SK-N-SH (cell line): ENCODE measurements at regions not wholly inside any gene's neighbourhood (a gene's known extent, or its start where the extent isn't known, plus 50 kb on each side); places are given as distances from the start of the nearest gene placed in this dataset.

Source experiments
- CTCF ChIA-PET: fragments of 300-600, 350-600 bp; formaldehyde crosslinking; extraction: SDS; loops from one replicate; lab custom pipeline; 2021; lab: Yijun Ruan, JAX
- POLR2A ChIA-PET: fragments of 350-600 bp; sonication (Branson Sonifier 250); formaldehyde crosslinking; extraction: SDS; loops from one replicate; lab custom pipeline; 2020; ENCODE audit warnings: antibody characterized with exemption, inconsistent platforms; lab: Yijun Ruan, JAX
- DNase-seq: peaks from one replicate; pipeline ENCODE4 v3.0.0; 2012
- H2AFZ ChIP-seq: fragments of 200-600 bp; sonication (generic); 2 replicates; pipeline ENCODE4 v1.8.1; 2016; ENCODE audit warnings: antibody characterized with exemption, mild to moderate bottlenecking, low read depth
- H3F3A ChIP-seq: fragments of 200-600 bp; sonication (generic); replicated peaks from 2 replicates; pipeline ENCODE3; 2016; ENCODE audit warnings: antibody characterized with exemption, mild to moderate bottlenecking; ENCODE audit not compliant: insufficient read depth
- H3K27ac ChIP-seq, 2 experiments: fragments of 200-500 bp in 1 of 2; fragments of 200-600 bp in 1 of 2; sonication (Bioruptor generic) in 1 of 2; sonication (generic), shearing (Covaris generic) in 1 of 2; 2 replicates each; pipeline versions ENCODE4 v1.5.1 to v1.6.1; 2014 to 2016; ENCODE audit warnings: low read depth in 2 of 2, inconsistent platforms in 1 of 2, low read length in 1 of 2, mild to moderate bottlenecking in 1 of 2, mixed read lengths in 1 of 2
- H3K27me3 ChIP-seq: fragments of 200-600 bp; sonication (generic), shearing (Covaris generic); 2 replicates; pipeline ENCODE4 v1.6.1; 2016; ENCODE audit warnings: mixed run types; ENCODE audit not compliant: insufficient read depth
- H3K36me3 ChIP-seq, 2 experiments: fragments of 200-500 bp in 1 of 2; fragments of 200-600 bp in 1 of 2; sonication (Bioruptor generic) in 1 of 2; sonication (generic) in 1 of 2; replicated peaks in 1 of 2; 2 replicates each; pipeline versions ENCODE3 to v1.5.1; 2014 to 2016; ENCODE audit warnings: low read length in 1 of 2, mild to moderate bottlenecking in 1 of 2; ENCODE audit not compliant: insufficient read depth in 2 of 2, control insufficient read depth in 1 of 2
- H3K4me1 ChIP-seq, 2 experiments: fragments of 200-500 bp in 1 of 2; fragments of 200-600 bp in 1 of 2; sonication (Bioruptor generic) in 1 of 2; sonication (generic), shearing (Covaris generic) in 1 of 2; 2 replicates each; pipeline versions ENCODE4 v1.5.1 to v1.6.1; 2014 to 2016; ENCODE audit warnings: low read depth in 1 of 2, low read length in 1 of 2, mixed run types in 1 of 2; ENCODE audit not compliant: insufficient read depth in 2 of 2, control insufficient read depth in 1 of 2
- H3K4me2 ChIP-seq: fragments of 200-600 bp; sonication (generic), shearing (Covaris generic); 2 replicates; pipeline ENCODE4 v1.6.1; 2017; ENCODE audit warnings: mixed run types
- H3K4me3 ChIP-seq, 2 experiments: fragments of 200-500 bp in 1 of 2; fragments of 200-600 bp in 1 of 2; sonication (Bioruptor generic) in 1 of 2; sonication (generic), shearing (Covaris generic) in 1 of 2; 2 replicates each; pipeline versions ENCODE4 v1.5.1 to v1.8.1; 2014 to 2016; ENCODE audit warnings: low read depth in 2 of 2, inconsistent platforms in 1 of 2, low read length in 1 of 2, mild to moderate bottlenecking in 1 of 2, mixed read lengths in 1 of 2, moderate library complexity in 1 of 2
- H3K79me2 ChIP-seq: fragments of 200-600 bp; sonication (generic); 2 replicates; pipeline ENCODE4 v1.8.1; 2017; ENCODE audit warnings: mild to moderate bottlenecking; ENCODE audit not compliant: insufficient read depth
- H3K9ac ChIP-seq: fragments of 200-600 bp; sonication (generic); 2 replicates; pipeline ENCODE4 v1.6.1; 2017; ENCODE audit warnings: mixed run types
- H3K9me2 ChIP-seq: fragments of 200-600 bp; sonication (generic); 2 replicates; pipeline ENCODE4 v1.6.1; 2017; ENCODE audit warnings: mixed run types
- H3K9me3 ChIP-seq: fragments of 200-600 bp; sonication (generic); 2 replicates; pipeline ENCODE4 v1.6.1; 2017; ENCODE audit warnings: mixed run types, mild to moderate bottlenecking, moderate library complexity
- H4K20me1 ChIP-seq: fragments of 200-600 bp; sonication (generic); 2 replicates; pipeline ENCODE4 v1.6.1; 2017; ENCODE audit warnings: mild to moderate bottlenecking, mixed run types; ENCODE audit not compliant: insufficient read depth
- CHD2 ChIP-seq: fragments of 150-350 bp; IDR thresholded peaks from 2 replicates; pipeline ENCODE4 v1.6.1; 2018; ENCODE audit warnings: low read length; ENCODE audit not compliant: partially characterized antibody
- ELF1 ChIP-seq: IDR thresholded peaks from 2 replicates; pipeline ENCODE4 v1.4.0; 2012
- EP300 ChIP-seq, 2 experiments: IDR thresholded peaks; 2 replicates each; pipeline versions ENCODE4 v1.4.0 to v1.6.1; 2012; ENCODE audit warnings: borderline replicate concordance in 1 of 2, low read depth in 1 of 2, low read length in 1 of 2
- EZH2phosphoT487 ChIP-seq: fragments of 200-600 bp; sonication (generic); IDR thresholded peaks from 2 replicates; pipeline ENCODE4 v1.6.1; 2017; ENCODE audit warnings: low read depth, mixed run types, mild to moderate bottlenecking, antibody characterized with exemption, moderate library complexity, borderline replicate concordance
- FOXM1 ChIP-seq: IDR thresholded peaks from 2 replicates; pipeline ENCODE4 v1.4.0; 2012; ENCODE audit warnings: low read depth, mild to moderate bottlenecking
- GATA2 ChIP-seq: sonication (generic); formaldehyde crosslinking; IDR thresholded peaks from 2 replicates; pipeline ENCODE4 v1.5.0; 2020; ENCODE audit warnings: mild to moderate bottlenecking, missing genetic modification reagents
- MEF2A ChIP-seq: IDR thresholded peaks from 2 replicates; pipeline ENCODE4 v1.4.0; 2012; ENCODE audit warnings: low read depth, borderline replicate concordance
- MXI1 ChIP-seq: IDR thresholded peaks from 2 replicates; pipeline ENCODE4 v1.6.1; 2012; ENCODE audit warnings: mild to moderate bottlenecking, low read depth, low read length, improper control_type of control experiment
- NFIC ChIP-seq: IDR thresholded peaks from 2 replicates; pipeline ENCODE4 v1.4.0; 2012; ENCODE audit warnings: borderline replicate concordance
- NRF1 ChIP-seq: IDR thresholded peaks from 2 replicates; pipeline ENCODE4 v1.6.1; 2012; ENCODE audit warnings: low read depth, mild to moderate bottlenecking, low read length
- PBX3 ChIP-seq: IDR thresholded peaks from 2 replicates; pipeline ENCODE4; 2012
- RAD21 ChIP-seq: IDR thresholded peaks from 2 replicates; pipeline ENCODE4 v1.6.1; 2012; ENCODE audit warnings: mild to moderate bottlenecking, low read length
- RCOR1 ChIP-seq: fragments of 150-350 bp; IDR thresholded peaks from 2 replicates; pipeline ENCODE4 v1.6.1; 2017; ENCODE audit warnings: antibody characterized with exemption, low read length
- RFX5 ChIP-seq: IDR thresholded peaks from 2 replicates; pipeline ENCODE4 v1.6.1; 2012; ENCODE audit warnings: mild to moderate bottlenecking, improper control_type of control experiment, low read length
- SIN3A ChIP-seq: IDR thresholded peaks from 2 replicates; pipeline ENCODE4 v1.6.1; 2012; ENCODE audit warnings: low read depth, mild to moderate bottlenecking, low read length, moderate library complexity, borderline replicate concordance
- TEAD4 ChIP-seq: IDR thresholded peaks from 2 replicates; pipeline ENCODE4 v1.4.0; 2012; ENCODE audit warnings: mild to moderate bottlenecking, borderline replicate concordance; ENCODE audit not compliant: insufficient read depth
- USF1 ChIP-seq: IDR thresholded peaks from 2 replicates; pipeline ENCODE4 v1.4.0; 2012; ENCODE audit warnings: low read depth, borderline replicate concordance
- USF2 ChIP-seq: fragments of 150-350 bp; IDR thresholded peaks from 2 replicates; pipeline ENCODE4 v1.6.1; 2017; ENCODE audit warnings: antibody characterized with exemption, low read length, low read depth, borderline replicate concordance
- YY1 ChIP-seq: IDR thresholded peaks from 2 replicates; pipeline ENCODE4 v1.4.0; 2012; ENCODE audit warnings: low read depth, mild to moderate bottlenecking
- ZBTB33 ChIP-seq: IDR thresholded peaks from 2 replicates; pipeline ENCODE4 v1.4.0; 2012; ENCODE audit warnings: low read depth, borderline replicate concordance
- WGBS: methylation state at CpG from one replicate; pipeline ENCODE4 v1.1.6; 2017; ENCODE audit warnings: low lambda C conversion rate; 5-methylcytosine and 5-hydroxymethylcytosine counted together

GRCh38 chr1:191674626-191675179 lies 483.6 kb upstream of the RGS18 start:
- no peak overlapping the region for H3K4me2 ChIP-seq
- H3F3A ChIP-seq, result no peaks in the 10 kb centered on the region
- no peaks in the 10 kb centered on the region for H3K4me1 ChIP-seq
- POLR2A ChIA-PET, result no interaction called here
- CTCF ChIA-PET, result no interaction called here
- TF ChIP-seq GATA2, result no peak
- TF ChIP-seq RCOR1, result no peak
- no peak for TF ChIP-seq EP300 (IDR thresholded peaks at IDR 0.05; ENCODE audit: borderline replicate concordance in 1 of 2, low read depth in 1 of 2, low read length in 1 of 2)
- TF ChIP-seq ELF1, result no peak
- TF ChIP-seq USF1, result no peak
- no peak for TF ChIP-seq RFX5
- TF ChIP-seq ZBTB33, result no peak
- no peak for TF ChIP-seq MEF2A
- TF ChIP-seq CHD2, result no peak
- TF ChIP-seq TEAD4, result no peak
- TF ChIP-seq FOXM1, result no peak
- no peak for TF ChIP-seq RAD21
- TF ChIP-seq NFIC, result no peak
- TF ChIP-seq PBX3, result no peak
- TF ChIP-seq NRF1, result no peak
- no peak for TF ChIP-seq YY1
- TF ChIP-seq MXI1, result no peak
- no peak for TF ChIP-seq EZH2phosphoT487
- TF ChIP-seq SIN3A, result no peak
- TF ChIP-seq USF2, result no peak
- TF ChIP-seq, all 33 proteins: peak for 0
- Histone ChIP-seq H2AFZ (no peak overlapping the region), H3K79me2 (no peaks in the 10 kb centered on the region), H3K4me3 (no peak overlapping the region), H3K36me3 (no peaks in the 10 kb centered on the region), H4K20me1 (no peaks in the 10 kb centered on the region), H3K9me3 (no peaks in the 10 kb centered on the region), H3K27me3 (no peaks in the 10 kb centered on the region), H3K9ac (no peak overlapping the region), H3K27ac (no peak overlapping the region), H3K9me2 (0 out of 2 replicates have a peak, but pooled peaks cover 3% of the 10 kb centered on the region)
- DNase-seq, result no peak
- 0% methylated on average over 1 of the region's 1 CpG for WGBS
